SK-N-SH (cell line): ENCODE measurements at regions not wholly inside any gene's neighbourhood (a gene's known extent, or its start where the extent isn't known, plus 50 kb on each side); places are given as distances from the start of the nearest gene placed in this dataset.

ENCODE experiments used
- GABPA ChIP-seq: IDR thresholded peaks from 2 replicates; pipeline ENCODE4 v1.4.0; 2012; ENCODE audit warnings: low read depth, mild to moderate bottlenecking
- NRF1 ChIP-seq: IDR thresholded peaks from 2 replicates; pipeline ENCODE4 v1.6.1; 2012; ENCODE audit warnings: low read depth, mild to moderate bottlenecking, low read length
- RAD21 ChIP-seq: IDR thresholded peaks from 2 replicates; pipeline ENCODE4 v1.6.1; 2012; ENCODE audit warnings: mild to moderate bottlenecking, low read length
- RFX5 ChIP-seq: IDR thresholded peaks from 2 replicates; pipeline ENCODE4 v1.6.1; 2012; ENCODE audit warnings: mild to moderate bottlenecking, improper control_type of control experiment, low read length
- TAF1 ChIP-seq: IDR thresholded peaks from 2 replicates; pipeline ENCODE4 v1.6.1; 2012; ENCODE audit warnings: low read depth, mild to moderate bottlenecking, low read length, moderate library complexity, borderline replicate concordance
- TF ChIP-seq, protein P1 (sequence below): IDR thresholded peaks from 2 replicates; pipeline ENCODE4; 2012
- TF ChIP-seq, protein P2 (sequence below): IDR thresholded peaks from 2 replicates; pipeline ENCODE4 v1.4.0; 2012; ENCODE audit warnings: low read depth, borderline replicate concordance
- TF ChIP-seq, protein P3 (sequence below): fragments of 200-600 bp; sonication (generic); IDR thresholded peaks from 2 replicates; pipeline ENCODE4 v1.6.1; 2017; ENCODE audit warnings: antibody characterized with exemption, mild to moderate bottlenecking, moderate library complexity
- TF ChIP-seq, protein P4 (sequence below): IDR thresholded peaks from 2 replicates; pipeline ENCODE4 v1.4.0; 2012; ENCODE audit warnings: low read depth

DNA sequence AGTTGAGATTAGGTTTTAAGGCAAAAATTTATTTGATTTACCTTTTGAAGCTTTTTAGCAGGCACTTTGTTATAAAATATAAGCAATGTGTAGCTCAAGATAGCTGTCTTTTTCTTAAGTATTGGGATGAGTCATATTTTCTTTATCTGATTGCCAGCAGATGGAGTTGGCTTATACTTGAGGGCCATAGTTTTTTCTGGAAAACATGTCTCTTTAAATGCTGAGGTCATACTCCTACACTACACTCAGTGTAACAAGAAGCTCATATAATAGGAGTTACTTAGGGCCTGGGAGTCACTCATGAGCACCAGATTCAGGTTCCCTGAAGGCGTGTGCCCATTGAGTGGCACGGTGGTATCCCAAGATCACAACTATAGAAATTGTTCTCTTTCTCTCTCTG, 579.8 kb downstream of the EDEM1 start:
- no peak for TF ChIP-seq TAF1
- TF ChIP-seq, protein P1, sequence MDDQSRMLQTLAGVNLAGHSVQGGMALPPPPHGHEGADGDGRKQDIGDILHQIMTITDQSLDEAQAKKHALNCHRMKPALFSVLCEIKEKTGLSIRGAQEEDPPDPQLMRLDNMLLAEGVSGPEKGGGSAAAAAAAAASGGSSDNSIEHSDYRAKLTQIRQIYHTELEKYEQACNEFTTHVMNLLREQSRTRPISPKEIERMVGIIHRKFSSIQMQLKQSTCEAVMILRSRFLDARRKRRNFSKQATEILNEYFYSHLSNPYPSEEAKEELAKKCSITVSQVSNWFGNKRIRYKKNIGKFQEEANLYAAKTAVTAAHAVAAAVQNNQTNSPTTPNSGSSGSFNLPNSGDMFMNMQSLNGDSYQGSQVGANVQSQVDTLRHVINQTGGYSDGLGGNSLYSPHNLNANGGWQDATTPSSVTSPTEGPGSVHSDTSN = no peak
- TF ChIP-seq, protein P2, sequence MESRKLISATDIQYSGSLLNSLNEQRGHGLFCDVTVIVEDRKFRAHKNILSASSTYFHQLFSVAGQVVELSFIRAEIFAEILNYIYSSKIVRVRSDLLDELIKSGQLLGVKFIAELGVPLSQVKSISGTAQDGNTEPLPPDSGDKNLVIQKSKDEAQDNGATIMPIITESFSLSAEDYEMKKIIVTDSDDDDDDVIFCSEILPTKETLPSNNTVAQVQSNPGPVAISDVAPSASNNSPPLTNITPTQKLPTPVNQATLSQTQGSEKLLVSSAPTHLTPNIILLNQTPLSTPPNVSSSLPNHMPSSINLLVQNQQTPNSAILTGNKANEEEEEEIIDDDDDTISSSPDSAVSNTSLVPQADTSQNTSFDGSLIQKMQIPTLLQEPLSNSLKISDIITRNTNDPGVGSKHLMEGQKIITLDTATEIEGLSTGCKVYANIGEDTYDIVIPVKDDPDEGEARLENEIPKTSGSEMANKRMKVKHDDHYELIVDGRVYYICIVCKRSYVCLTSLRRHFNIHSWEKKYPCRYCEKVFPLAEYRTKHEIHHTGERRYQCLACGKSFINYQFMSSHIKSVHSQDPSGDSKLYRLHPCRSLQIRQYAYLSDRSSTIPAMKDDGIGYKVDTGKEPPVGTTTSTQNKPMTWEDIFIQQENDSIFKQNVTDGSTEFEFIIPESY = no peak
- TF ChIP-seq, protein P3, sequence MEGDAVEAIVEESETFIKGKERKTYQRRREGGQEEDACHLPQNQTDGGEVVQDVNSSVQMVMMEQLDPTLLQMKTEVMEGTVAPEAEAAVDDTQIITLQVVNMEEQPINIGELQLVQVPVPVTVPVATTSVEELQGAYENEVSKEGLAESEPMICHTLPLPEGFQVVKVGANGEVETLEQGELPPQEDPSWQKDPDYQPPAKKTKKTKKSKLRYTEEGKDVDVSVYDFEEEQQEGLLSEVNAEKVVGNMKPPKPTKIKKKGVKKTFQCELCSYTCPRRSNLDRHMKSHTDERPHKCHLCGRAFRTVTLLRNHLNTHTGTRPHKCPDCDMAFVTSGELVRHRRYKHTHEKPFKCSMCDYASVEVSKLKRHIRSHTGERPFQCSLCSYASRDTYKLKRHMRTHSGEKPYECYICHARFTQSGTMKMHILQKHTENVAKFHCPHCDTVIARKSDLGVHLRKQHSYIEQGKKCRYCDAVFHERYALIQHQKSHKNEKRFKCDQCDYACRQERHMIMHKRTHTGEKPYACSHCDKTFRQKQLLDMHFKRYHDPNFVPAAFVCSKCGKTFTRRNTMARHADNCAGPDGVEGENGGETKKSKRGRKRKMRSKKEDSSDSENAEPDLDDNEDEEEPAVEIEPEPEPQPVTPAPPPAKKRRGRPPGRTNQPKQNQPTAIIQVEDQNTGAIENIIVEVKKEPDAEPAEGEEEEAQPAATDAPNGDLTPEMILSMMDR = no peak
- TF ChIP-seq GABPA = no peak
- TF ChIP-seq, protein P4, sequence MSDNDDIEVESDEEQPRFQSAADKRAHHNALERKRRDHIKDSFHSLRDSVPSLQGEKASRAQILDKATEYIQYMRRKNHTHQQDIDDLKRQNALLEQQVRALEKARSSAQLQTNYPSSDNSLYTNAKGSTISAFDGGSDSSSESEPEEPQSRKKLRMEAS = no peak
- no peak for TF ChIP-seq RFX5
- TF ChIP-seq NRF1 = no peak
- TF ChIP-seq RAD21 = no peak
